HG02642 (cell line): ENCODE measurements at regions not wholly inside any gene's neighbourhood (a gene's known extent, or its start where the extent isn't known, plus 50 kb on each side); places are given as distances from the start of the nearest gene placed in this dataset.

Source experiments
- ATAC-seq: cut with Tn5 transposase; IDR thresholded peaks from one replicate; pipeline ENCODE4 v1.9.1; 2021; ENCODE audit warnings: mild to moderate bottlenecking; ENCODE audit not compliant: unreplicated experiment, poor library complexity

- no peak for ATAC-seq
Measured at GRCh38 chr3:127387119-127387518, 99.3 kb upstream of the PRR20G start.

DNA sequence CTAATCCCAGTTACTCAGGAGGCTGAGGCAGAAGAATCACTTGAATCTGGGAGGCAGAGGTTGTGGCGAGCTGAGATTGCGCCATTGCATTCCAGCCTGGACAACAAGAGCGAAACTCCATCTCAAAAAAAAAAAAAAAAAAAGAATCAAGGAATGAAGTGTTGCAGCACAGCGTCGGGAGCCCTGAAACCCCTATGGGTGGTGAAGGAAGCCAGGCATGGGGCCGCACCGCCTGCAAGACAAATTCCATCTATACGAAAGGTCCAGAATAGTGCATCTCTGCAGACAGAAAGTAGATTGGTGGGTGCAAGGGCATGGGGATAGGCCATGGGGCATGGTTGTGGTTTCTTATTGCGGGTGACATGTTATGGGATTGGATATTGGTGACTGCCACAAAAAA, 98.6 kb upstream of the PRR20G start:
- ATAC-seq: no peak

GRCh38 chr3:127385540-127385870, 97.7 kb upstream of the PRR20G start:
- ATAC-seq: no peak

DNA sequence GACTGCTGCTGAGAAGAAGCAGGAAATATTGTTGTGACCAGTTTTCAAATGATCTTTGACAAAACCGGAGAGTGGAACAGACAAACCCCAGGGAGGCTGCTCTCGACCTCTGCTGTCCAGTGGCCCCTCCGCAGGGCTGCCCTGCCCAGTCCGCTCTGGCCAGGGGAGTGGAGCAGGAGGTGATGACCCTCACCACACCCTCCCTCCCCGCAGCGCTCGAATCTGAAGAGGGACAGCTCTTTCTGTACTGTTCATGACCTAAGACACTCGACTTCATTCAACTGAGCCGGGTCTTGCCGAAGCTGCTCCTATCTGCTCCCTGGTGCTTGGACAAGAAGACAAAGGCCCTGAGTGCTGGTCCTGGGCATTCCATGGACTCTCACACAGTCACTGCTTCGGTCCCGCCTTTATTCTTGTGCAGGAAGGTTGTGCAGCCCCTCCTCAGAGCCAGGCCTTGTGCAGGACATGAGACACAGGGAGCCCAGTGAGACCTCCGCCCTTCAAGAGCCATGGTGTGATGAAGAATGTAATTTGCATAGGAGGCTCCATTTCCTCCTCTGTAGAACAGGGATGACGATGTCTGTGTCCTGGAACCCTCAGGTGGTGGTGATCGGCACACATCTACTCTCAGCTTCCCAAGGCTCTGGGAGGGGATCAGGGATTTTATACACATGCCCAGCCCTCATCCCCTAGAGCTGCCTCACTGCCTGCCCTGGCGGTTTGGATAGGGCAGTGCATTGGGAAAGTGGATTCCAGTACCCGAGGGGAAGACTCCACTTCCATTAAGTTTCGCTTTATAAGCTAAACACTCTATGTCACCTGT, 97.1 kb upstream of the PRR20G start:
- ATAC-seq: no peak

- no peak for ATAC-seq
Measured at GRCh38 chr3:127383656-127384179, 95.9 kb upstream of the PRR20G start.

- no peak for ATAC-seq
Measured at GRCh38 chr3:127377801-127378655, 90.2 kb upstream of the PRR20G start.

- ATAC-seq: no peak
Measured at GRCh38 chr3:127375151-127375930, 87.5 kb upstream of the PRR20G start.

GRCh38 chr3:127374086-127375010, 86.5 kb upstream of the PRR20G start:
- no peak for ATAC-seq

DNA sequence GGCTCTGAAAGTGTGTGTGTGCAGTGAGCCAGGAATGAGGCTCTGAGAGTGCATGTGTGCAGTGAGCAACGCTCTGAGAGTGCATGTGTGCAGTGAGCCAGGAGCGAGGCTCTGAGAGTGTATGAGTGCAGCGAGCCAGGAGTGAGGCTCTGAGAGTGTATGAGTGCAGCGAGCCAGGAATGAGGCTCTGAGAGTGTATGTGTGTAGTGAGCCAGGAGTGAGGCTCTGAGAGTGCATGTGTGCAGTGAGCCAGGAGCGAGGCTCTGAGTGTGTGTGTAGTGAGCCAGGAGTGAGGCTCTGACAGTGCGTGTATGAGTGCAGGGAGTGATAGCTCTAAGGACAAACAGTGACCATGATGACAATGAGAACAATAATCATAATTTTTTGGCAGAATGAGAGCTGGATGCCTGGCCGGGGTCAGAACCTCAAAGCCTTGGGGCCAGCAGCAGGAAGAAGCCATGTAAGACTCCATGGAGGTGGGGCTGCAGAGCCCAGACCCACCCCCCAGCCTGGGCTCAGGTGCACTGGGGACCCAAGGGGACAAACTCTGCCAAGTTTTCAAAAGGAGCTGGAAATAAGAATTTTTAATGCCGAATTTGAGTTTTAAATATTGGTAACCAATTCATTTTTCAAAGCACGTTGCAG, 85.7 kb upstream of the PRR20G start:
- ATAC-seq: no peak

DNA sequence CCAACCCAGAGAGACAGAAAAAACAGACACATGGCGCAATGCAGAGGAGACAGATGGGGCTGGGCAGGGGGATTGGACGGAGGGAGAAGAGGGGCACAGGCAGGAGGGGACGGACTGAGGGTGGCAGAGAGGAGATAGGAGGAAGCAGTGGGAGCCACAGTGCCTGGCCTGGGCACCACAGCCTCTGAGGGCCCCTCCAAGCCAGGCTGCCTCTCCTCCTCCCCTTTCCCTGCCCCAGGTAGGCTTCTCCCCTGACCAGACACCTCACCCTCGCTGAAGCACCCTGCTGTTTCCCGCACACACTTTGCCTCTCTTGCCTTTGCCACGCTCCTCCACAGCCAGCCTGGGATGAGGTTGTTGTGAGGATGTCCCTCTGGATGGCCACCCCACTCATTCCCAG, 84.0 kb upstream of the PRR20G start:
- ATAC-seq: no peak

DNA sequence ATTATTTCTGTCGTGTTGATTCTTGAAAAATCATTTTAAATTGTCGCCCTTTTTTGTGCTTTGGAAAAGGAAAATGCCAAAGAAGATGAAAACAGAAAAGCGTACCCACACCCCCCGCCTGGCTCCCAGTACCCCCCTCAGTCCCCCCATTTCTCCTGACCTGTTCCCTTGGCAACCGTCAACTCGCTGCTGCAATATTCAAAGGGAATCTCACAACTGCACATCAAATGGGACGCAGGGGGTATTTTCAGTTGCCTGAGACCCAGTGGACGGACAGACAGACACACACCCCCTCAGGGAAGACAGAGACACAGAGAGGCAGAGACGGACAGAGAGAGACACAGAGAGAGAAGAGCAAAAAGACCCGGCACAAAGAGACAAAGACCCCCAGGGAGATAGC, 83.5 kb upstream of the PRR20G start:
- ATAC-seq: no peak

GRCh38 chr3:127370906-127371305, 83.1 kb upstream of the PRR20G start:
- no peak for ATAC-seq

GRCh38 chr3:127369356-127369935, 81.6 kb upstream of the PRR20G start:
- no peak for ATAC-seq

DNA sequence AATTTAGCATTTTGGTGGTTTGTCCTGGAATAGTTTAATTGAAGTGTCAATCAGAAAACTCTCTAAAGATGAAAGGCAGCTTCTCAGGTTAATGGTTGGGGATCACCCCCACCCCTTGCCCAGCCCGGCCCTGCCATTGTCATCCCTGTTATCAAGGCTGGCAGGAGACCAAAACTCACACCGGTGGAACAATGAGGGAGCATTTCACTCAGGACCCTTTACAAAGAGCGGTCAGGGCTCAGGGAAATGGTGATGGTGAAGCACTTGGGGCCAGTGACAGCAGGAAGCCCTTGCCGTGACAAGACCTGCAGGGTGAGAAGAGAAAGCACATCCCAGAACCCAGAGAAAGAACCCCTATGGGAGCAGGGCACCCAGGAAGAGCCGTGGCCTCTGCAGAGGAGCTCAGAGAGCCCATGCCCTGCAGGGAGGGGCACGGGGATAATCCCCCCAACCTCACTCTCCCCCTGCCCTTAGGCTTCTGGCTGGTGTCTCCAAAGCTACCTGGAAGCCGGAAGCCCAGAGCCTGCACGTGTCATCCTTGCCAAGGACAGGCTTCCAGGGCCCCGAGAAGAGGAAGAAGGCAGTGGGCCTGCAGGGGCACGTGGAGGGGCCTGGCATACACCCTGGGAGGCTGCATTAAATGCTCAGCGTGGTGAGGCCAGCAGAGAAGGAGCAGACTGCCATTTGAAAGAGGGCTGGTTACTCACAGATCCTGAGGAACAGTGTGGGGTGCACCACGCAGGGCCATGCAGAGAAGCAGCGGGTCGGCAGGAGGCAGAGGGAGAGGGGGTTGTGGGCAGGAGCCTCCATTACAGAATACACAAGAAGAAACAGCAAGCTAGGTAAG, 80.6 kb upstream of the PRR20G start:
- no peak for ATAC-seq

DNA sequence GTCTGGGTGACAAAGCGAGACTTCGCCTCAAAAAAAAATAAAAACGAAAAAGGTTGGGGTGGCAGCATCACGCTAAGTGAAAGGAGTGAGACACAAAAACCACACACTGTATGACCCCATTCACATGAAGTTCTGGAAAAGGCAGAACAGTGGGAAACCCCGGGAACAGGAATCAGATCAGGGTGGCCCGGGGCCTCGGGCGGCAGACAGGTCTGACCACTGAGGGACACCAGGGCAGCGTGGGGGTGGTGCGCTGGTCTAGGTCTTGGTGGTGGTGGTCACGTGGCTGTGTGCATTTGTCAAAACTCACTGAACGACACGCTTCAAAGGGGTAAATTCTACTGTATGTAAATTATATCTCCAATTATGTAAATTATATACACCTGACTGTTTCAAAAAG, 79.7 kb upstream of the PRR20G start:
- ATAC-seq: no peak

GRCh38 chr3:127366383-127366782, 78.5 kb upstream of the PRR20G start:
- no peak for ATAC-seq

DNA sequence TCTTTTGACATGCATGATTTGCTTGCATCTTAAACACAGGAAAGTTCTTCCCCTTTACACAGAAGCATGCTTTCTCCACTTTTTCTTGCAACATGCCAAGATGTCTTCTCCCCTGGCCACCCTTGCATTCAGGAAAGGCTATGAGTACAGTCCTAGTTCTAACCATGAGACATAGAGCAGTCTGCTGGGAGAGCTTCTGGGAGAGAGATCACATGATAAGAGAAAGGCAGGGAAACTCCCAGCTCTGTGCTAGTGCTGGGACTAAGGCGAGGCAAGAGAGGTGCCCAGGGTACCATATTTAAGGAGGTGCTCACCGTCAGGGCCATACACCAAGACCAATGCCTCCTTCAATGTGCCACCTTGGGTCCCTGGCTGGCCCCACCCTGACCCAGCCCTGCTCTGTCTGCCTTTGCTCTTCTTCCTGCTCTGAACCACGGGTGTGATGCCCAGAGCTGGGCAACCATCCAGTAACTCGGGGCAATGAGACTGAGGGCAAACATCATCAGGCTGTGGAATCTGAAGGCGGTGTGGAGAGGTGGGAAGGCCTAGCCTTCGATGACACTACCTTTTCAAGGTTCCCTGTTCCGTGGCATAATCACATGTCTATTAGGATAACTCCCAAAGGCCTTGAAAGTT, 77.4 kb upstream of the PRR20G start:
- ATAC-seq: no peak
